GM06990 (cell line): ENCODE measurements at regions not wholly inside any gene's neighbourhood (a gene's known extent, or its start where the extent isn't known, plus 50 kb on each side); places are given as distances from the start of the nearest gene placed in this dataset.

Source experiments
- DNase-seq: peaks from one replicate; pipeline ENCODE4 v3.0.0-alpha.2; 2011; ENCODE audit not compliant: insufficient read length; ENCODE audit errors: extremely low read depth
- H3K27me3 ChIP-seq: replicated peaks from 2 replicates; pipeline ENCODE4 v1.6.0; 2011; ENCODE audit warnings: low read length; ENCODE audit not compliant: control insufficient read depth, insufficient read depth
- H3K36me3 ChIP-seq: 2 replicates; pipeline ENCODE4 v1.5.1; 2011; ENCODE audit warnings: low read length; ENCODE audit not compliant: control insufficient read depth, insufficient read depth
- H3K4me3 ChIP-seq: replicated peaks from 2 replicates; pipeline ENCODE4 v1.5.1; 2011; ENCODE audit warnings: low read depth, mild to moderate bottlenecking, control low read depth, low read length
- CTCF ChIP-seq: IDR thresholded peaks from 2 replicates; pipeline ENCODE4 v1.5.1; 2011; ENCODE audit warnings: low read length, control low read depth, mild to moderate bottlenecking, inconsistent platforms; ENCODE audit not compliant: insufficient read depth, poor library complexity, severe bottlenecking

- Histone ChIP-seq H3K27me3 (no peaks in the 10 kb centered on the region; the same call in 1 of the 2 replicates), H3K36me3 (no peaks in the 10 kb centered on the region), H3K4me3 (no peak overlapping the region)
- no peak for TF ChIP-seq CTCF
- DNase-seq: no peak
These were observed 52.5 kb upstream of the CCDC150 start for GRCh38 chr2:196587056-196587455.

- Histone ChIP-seq H3K27me3 (no peaks in the 10 kb centered on the region; the same call in 1 of the 2 replicates), H3K4me3 (no peak overlapping the region), H3K36me3 (no peaks in the 10 kb centered on the region)
- no peak for TF ChIP-seq CTCF
- no peak for DNase-seq
These were observed 51.8 kb upstream of the CCDC150 start for GRCh38 chr2:196587739-196588138.

GRCh38 chr2:196589419-196589818, 50.1 kb upstream of the CCDC150 start:
- H3K4me3 ChIP-seq: no peak overlapping the region
- peaks cover 1% of the 10 kb centered on the region for H3K27me3 ChIP-seq
- DNase-seq: no peak
- no peaks in the 10 kb centered on the region for H3K36me3 ChIP-seq
- no peak for TF ChIP-seq CTCF
